Neutrophil (primary cell): ENCODE measurements at regions not wholly inside any gene's neighbourhood (a gene's known extent, or its start where the extent isn't known, plus 50 kb on each side); places are given as distances from the start of the nearest gene placed in this dataset.

Experiments used
- H3K27ac ChIP-seq: fragments of 200-600 bp; sonication (generic); 2 replicates; pipeline ENCODE4 v1.5.1; 2016; ENCODE audit warnings: mild to moderate bottlenecking, moderate library complexity
- H3K27me3 ChIP-seq: fragments of 200-600 bp; sonication (generic); 2 replicates; pipeline ENCODE4 v1.6.0; 2016; ENCODE audit warnings: mild to moderate bottlenecking
- H3K36me3 ChIP-seq: fragments of 200-600 bp; sonication (generic); 2 replicates; pipeline ENCODE4 v1.5.1; 2017
- H3K4me1 ChIP-seq, 2 experiments: fragments of 200-600 bp in 1 of 2; sonication (generic) in 1 of 2; 1 replicate in 1 of 2; 2 replicates in 1 of 2; pipeline versions ENCODE4 v1.5.1 to v1.6.1; 2013 to 2016; ENCODE audit warnings: low read depth in 1 of 2, low read length in 1 of 2, mild to moderate bottlenecking in 1 of 2, moderate library complexity in 1 of 2; ENCODE audit not compliant: control insufficient read depth in 1 of 2, insufficient read depth in 1 of 2
- H3K4me3 ChIP-seq, 2 experiments: fragments of 200-600 bp in 1 of 2; sonication (generic) in 1 of 2; 1 replicate in 1 of 2; 2 replicates in 1 of 2; pipeline ENCODE4 v1.5.1; 2013 to 2016; ENCODE audit warnings: low read depth in 1 of 2, low read length in 1 of 2, mild to moderate bottlenecking in 1 of 2, moderate library complexity in 1 of 2
- H3K9me3 ChIP-seq: fragments of 200-600 bp; sonication (generic); 2 replicates; pipeline ENCODE4 v1.5.1; 2016
- CTCF ChIP-seq: fragments of 200-600 bp; sonication (generic); IDR thresholded peaks from 2 replicates; pipeline ENCODE4 v1.5.1; 2016; ENCODE audit warnings: antibody characterized with exemption

- Histone ChIP-seq H3K4me3 (no peak overlapping the region), H3K27me3 (no peaks in the 10 kb centered on the region), H3K36me3 (no peaks in the 10 kb centered on the region), H3K9me3 (no peaks in the 10 kb centered on the region), H3K4me1 (peaks cover 31 to 35% of the 10 kb centered on the region in 2 experiments), H3K27ac (no peak overlapping the region)
- no peak for TF ChIP-seq CTCF
These were observed 80.0 kb downstream of the BTG1 start for GRCh38 chr12:92065639-92066038.

GRCh38 chr12:92065018-92065499, 80.6 kb downstream of the BTG1 start:
- Histone ChIP-seq H3K27ac (no peak overlapping the region), H3K36me3 (no peaks in the 10 kb centered on the region), H3K27me3 (no peaks in the 10 kb centered on the region), H3K4me1 (peaks cover 31 to 35% of the 10 kb centered on the region in 2 experiments), H3K9me3 (no peaks in the 10 kb centered on the region), H3K4me3 (no peak overlapping the region)
- no peak for TF ChIP-seq CTCF

- Histone ChIP-seq H3K36me3 (no peaks in the 10 kb centered on the region), H3K9me3 (no peaks in the 10 kb centered on the region), H3K4me1 (peaks cover 31 to 35% of the 10 kb centered on the region in 2 experiments), H3K27ac (no peak overlapping the region), H3K27me3 (no peaks in the 10 kb centered on the region), H3K4me3 (no peak overlapping the region)
- TF ChIP-seq CTCF, result no peak
These were observed 81.2 kb downstream of the BTG1 start for GRCh38 chr12:92064422-92064821.

- H3K27me3 ChIP-seq, result no peaks in the 10 kb centered on the region
- H3K9me3 ChIP-seq, result no peaks in the 10 kb centered on the region
- no peak for TF ChIP-seq CTCF
- H3K36me3 ChIP-seq, result no peaks in the 10 kb centered on the region
- H3K4me1 ChIP-seq, result peaks cover 28 to 32% of the 10 kb centered on the region in 2 experiments
- no peak overlapping the region for H3K27ac ChIP-seq
- no peak overlapping the region for H3K4me3 ChIP-seq
These were observed 82.0 kb downstream of the BTG1 start for GRCh38 chr12:92063641-92064040.

GRCh38 chr12:92062539-92063493, 82.8 kb downstream of the BTG1 start:
- no peak overlapping the region for H3K27ac ChIP-seq
- H3K9me3 ChIP-seq, result no peaks in the 10 kb centered on the region
- no peaks in the 10 kb centered on the region for H3K27me3 ChIP-seq
- H3K4me1 ChIP-seq, result peaks cover 24 to 27% of the 10 kb centered on the region in 2 experiments
- no peak for TF ChIP-seq CTCF
- no peak overlapping the region for H3K4me3 ChIP-seq
- no peaks in the 10 kb centered on the region for H3K36me3 ChIP-seq
